ENCODE measurements at regions not wholly inside any gene's neighbourhood (a gene's known extent, or its start where the extent isn't known, plus 50 kb on each side); places are given as distances from the start of the nearest gene placed in this dataset.

DNA sequence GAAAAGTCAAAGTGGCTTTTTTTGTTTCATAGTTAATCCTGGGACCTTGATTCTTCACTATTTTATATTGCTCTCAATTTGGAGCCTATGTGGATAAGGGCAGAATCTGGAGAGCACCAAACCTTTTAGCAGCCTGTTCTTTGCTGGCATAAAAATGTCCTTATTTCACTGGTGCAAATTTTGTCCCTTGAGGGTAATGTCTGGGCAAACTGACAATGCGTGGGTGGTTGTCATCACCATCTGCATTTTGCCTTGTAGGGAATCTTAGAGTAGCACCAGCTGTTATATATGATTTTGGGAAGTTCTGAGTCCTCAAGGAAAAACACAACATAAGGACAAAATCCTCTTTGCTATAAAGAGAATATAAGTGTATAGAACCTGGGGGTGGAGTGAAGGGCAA lies 336.9 kb upstream of the HTR2A start:
- TF ChIP-seq, protein P1, sequence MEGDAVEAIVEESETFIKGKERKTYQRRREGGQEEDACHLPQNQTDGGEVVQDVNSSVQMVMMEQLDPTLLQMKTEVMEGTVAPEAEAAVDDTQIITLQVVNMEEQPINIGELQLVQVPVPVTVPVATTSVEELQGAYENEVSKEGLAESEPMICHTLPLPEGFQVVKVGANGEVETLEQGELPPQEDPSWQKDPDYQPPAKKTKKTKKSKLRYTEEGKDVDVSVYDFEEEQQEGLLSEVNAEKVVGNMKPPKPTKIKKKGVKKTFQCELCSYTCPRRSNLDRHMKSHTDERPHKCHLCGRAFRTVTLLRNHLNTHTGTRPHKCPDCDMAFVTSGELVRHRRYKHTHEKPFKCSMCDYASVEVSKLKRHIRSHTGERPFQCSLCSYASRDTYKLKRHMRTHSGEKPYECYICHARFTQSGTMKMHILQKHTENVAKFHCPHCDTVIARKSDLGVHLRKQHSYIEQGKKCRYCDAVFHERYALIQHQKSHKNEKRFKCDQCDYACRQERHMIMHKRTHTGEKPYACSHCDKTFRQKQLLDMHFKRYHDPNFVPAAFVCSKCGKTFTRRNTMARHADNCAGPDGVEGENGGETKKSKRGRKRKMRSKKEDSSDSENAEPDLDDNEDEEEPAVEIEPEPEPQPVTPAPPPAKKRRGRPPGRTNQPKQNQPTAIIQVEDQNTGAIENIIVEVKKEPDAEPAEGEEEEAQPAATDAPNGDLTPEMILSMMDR (IDR thresholded peaks at IDR 0.05) = no peak
- H3K27me3 ChIP-seq = no peaks in the 10 kb centered on the region
- H3K9ac ChIP-seq (ENCODE audit: low read depth in 2 of 2, low read length in 2 of 2) = no peak overlapping the region
- intact Hi-C loops (cut with DNase I) = no loop called here
- H3K36me3 ChIP-seq = no peaks in the 10 kb centered on the region
- DNase-seq = no peak
- H3K27ac ChIP-seq = no peak overlapping the region
- H3K4me1 ChIP-seq = no peaks in the 10 kb centered on the region
- no peak overlapping the region for H3K4me3 ChIP-seq
- H3K9me3 ChIP-seq = no peaks in the 10 kb centered on the region

DNA sequence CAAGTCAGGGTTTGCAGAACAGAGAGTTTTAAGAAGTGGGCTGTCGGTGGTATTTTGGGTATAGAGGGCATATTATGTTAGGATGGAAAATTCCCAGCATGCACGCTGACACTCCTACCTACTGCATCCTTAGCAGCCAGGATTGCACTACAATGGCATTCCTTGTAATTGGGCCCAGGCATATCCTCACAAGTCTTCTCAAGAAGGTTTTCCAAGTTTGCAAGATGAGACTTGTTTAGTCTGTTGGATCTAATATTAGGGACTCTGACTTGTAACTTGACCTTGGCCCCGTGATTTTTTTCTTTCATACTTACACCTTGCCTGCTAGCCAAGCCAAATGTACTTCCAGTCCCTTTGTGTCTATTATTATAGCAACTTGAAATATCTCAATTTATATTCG lies 335.7 kb upstream of the HTR2A start:
- intact Hi-C loops (cut with DNase I) = no loop called here
- Histone ChIP-seq H3K4me3 (no peak overlapping the region), H3K36me3 (no peaks in the 10 kb centered on the region), H3K4me1 (no peaks in the 10 kb centered on the region), H3K9me3 (no peaks in the 10 kb centered on the region), H3K27ac (no peak overlapping the region), H3K27me3 (no peaks in the 10 kb centered on the region), H3K9ac (ENCODE audit: low read depth in 2 of 2, low read length in 2 of 2) (no peak overlapping the region)
- DNase-seq = no peak
- TF ChIP-seq, protein P1 (IDR thresholded peaks at IDR 0.05) = no peak

DNA sequence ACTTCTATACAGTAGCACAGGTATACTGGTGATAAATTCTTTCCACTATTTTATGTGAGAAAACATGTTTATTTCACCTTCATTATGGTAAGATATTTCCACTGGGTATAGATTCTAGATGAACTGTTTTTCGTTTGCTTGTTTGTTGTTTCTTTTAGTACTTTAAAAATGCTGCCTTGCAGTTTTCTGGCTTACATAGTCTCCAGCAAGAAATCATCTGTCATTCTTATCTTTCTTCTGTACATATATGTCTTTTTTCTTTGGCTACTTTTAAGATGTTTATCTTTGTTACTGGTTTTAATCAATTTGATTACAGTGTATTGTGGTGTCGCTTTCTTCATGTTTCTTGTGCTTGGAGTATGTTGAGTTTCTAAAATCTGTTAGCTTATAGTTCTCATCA lies 333.3 kb upstream of the HTR2A start:
- Histone ChIP-seq H3K27ac (no peak overlapping the region), H3K36me3 (no peaks in the 10 kb centered on the region), H3K4me1 (no peaks in the 10 kb centered on the region), H3K27me3 (no peaks in the 10 kb centered on the region), H3K4me3 (no peak overlapping the region), H3K9me3 (no peaks in the 10 kb centered on the region), H3K9ac (ENCODE audit: low read depth in 2 of 2, low read length in 2 of 2) (no peak overlapping the region)
- intact Hi-C loops (cut with DNase I) = no loop called here
- no peak for DNase-seq
- TF ChIP-seq, protein P1 (IDR thresholded peaks at IDR 0.05) = no peak

DNA sequence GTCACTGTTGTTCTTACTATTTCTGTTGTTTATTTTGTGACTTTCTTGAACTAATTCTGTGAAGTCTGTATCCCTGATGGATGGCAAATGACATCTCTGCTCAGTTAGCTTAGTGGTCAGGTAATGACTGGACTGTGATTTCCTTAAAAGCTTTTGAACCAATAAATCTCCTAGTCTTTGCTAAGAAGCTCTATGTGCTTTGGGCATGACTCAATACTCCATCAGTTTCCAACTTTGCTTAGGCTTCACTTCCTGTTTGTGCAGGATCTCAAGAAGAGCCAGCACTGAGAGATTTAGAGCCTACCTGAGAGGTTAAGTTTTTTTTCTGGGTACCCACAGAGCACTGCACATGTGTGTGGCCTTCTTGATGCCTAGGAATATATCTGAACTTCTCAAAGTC lies 329.7 kb upstream of the HTR2A start:
- Histone ChIP-seq H3K9ac (ENCODE audit: low read depth in 2 of 2, low read length in 2 of 2) (no peak overlapping the region), H3K4me1 (no peaks in the 10 kb centered on the region), H3K27ac (no peak overlapping the region), H3K4me3 (no peak overlapping the region), H3K36me3 (no peaks in the 10 kb centered on the region), H3K9me3 (no peaks in the 10 kb centered on the region), H3K27me3 (no peaks in the 10 kb centered on the region)
- TF ChIP-seq, protein P1 (IDR thresholded peaks at IDR 0.05) = no peak
- DNase-seq = no peak
- intact Hi-C loops (cut with DNase I) = no loop called here

DNA sequence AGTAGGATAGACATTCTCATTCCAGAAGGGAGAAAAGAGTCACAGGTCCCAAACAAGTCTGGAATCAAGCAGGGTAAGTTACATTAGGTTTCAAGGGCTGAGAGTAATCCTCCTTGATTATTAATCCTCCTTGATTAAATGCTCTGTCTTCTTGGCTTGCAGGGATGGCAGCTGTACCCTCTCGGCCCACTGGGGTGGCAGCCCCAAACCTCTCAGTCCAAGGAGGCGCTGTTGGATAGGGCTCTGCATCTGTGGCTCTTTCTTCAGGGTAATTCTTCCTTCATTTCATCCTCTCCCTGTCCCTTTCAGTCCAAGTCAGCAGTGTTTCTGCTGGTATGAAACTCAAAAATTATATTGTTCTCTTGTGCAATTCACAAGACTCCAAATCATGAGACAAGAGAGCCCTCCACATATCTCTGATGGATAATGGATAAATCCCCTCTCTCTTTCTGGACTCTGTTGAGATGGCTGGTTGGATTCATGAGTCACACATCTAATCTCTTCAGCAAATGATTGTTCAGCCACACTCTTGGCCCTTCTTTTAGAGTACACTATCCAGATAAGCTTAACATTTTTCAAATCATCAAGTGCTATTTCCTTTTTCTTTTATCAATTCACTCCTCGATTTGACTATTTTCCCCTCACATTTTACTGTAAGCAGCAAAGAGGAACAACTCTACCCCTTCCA lies 323.7 kb upstream of the HTR2A start:
- Histone ChIP-seq H3K4me1 (no peaks in the 10 kb centered on the region), H3K4me3 (no peak overlapping the region), H3K9ac (ENCODE audit: low read depth in 2 of 2, low read length in 2 of 2) (no peak overlapping the region), H3K27ac (no peak overlapping the region), H3K36me3 (no peaks in the 10 kb centered on the region), H3K27me3 (no peaks in the 10 kb centered on the region), H3K9me3 (no peaks in the 10 kb centered on the region)
- intact Hi-C loops (cut with DNase I) = no loop called here
- DNase-seq = no peak
- TF ChIP-seq, protein P1 (IDR thresholded peaks at IDR 0.05) = no peak

Data from colonic mucosa (tissue), 4 donors.